Neural progenitor cell (in vitro differentiated cells): ENCODE measurements at regions not wholly inside any gene's neighbourhood (a gene's known extent, or its start where the extent isn't known, plus 50 kb on each side); places are given as distances from the start of the nearest gene placed in this dataset.

ENCODE experiments used
- DNase-seq: peaks from one replicate; pipeline ENCODE4 v3.0.0-alpha.2; 2016; ENCODE audit warnings: low spot score
- H2AFZ ChIP-seq: fragments of 200-600 bp; sonication (generic); replicated peaks from 2 replicates; pipeline ENCODE4 v1.6.1; 2016; ENCODE audit warnings: antibody characterized with exemption
- H3F3A ChIP-seq: fragments of 200-600 bp; sonication (generic); 2 replicates; pipeline ENCODE4 v1.6.1; 2016; ENCODE audit warnings: antibody characterized with exemption, low read depth
- H3K27ac ChIP-seq: fragments of 200-600 bp; sonication (generic); 2 replicates; pipeline ENCODE4 v1.5.1; 2016; ENCODE audit warnings: mild to moderate bottlenecking
- H3K27me3 ChIP-seq: fragments of 200-600 bp; sonication (generic); 2 replicates; pipeline ENCODE4 v1.6.1; 2016; ENCODE audit warnings: mild to moderate bottlenecking, moderate library complexity
- H3K36me3 ChIP-seq: fragments of 200-600 bp; sonication (generic); 2 replicates; pipeline ENCODE4 v1.5.1; 2016
- H3K4me1 ChIP-seq: fragments of 200-600 bp; sonication (generic); 2 replicates; pipeline ENCODE4 v1.6.1; 2016; ENCODE audit warnings: mixed run types
- H3K4me2 ChIP-seq: fragments of 200-600 bp; sonication (generic); 2 replicates; pipeline ENCODE4 v1.6.1; 2016
- H3K4me3 ChIP-seq: fragments of 200-600 bp; sonication (generic); 2 replicates; pipeline ENCODE4 v1.5.1; 2016
- H3K79me2 ChIP-seq: fragments of 200-600 bp; sonication (generic); 2 replicates; pipeline ENCODE4 v1.6.1; 2016; ENCODE audit warnings: low read depth
- H3K9ac ChIP-seq: fragments of 200-600 bp; sonication (generic); 2 replicates; pipeline ENCODE4 v1.6.1; 2016
- H3K9me3 ChIP-seq: fragments of 200-600 bp; sonication (generic); 2 replicates; pipeline ENCODE4 v1.5.1; 2016; ENCODE audit warnings: low read depth
- H4K20me1 ChIP-seq: fragments of 200-600 bp; sonication (generic); 2 replicates; pipeline ENCODE4 v1.6.1; 2016; ENCODE audit warnings: low read depth
- H3K27ac Mint-ChIP-seq: 3 replicates; pipeline ENCODE4 v1.8.0; 2021; ENCODE audit warnings: mixed read lengths
- H3K27me3 Mint-ChIP-seq: 2 replicates; pipeline ENCODE4 v1.8.0; 2022; ENCODE audit warnings: low read depth, mild to moderate bottlenecking, inconsistent platforms, moderate library complexity, mixed read lengths; ENCODE audit not compliant: insufficient read depth
- H3K36me3 Mint-ChIP-seq: 3 replicates; pipeline ENCODE4 v1.8.0; 2021; ENCODE audit warnings: mixed read lengths
- H3K4me1 Mint-ChIP-seq: 3 replicates; pipeline ENCODE4 v1.8.0; 2021; ENCODE audit warnings: mixed read lengths
- H3K4me3 Mint-ChIP-seq: 3 replicates; pipeline ENCODE4 v1.8.0; 2021; ENCODE audit warnings: mild to moderate bottlenecking, moderate library complexity, mixed read lengths
- H3K9me3 Mint-ChIP-seq: 3 replicates; pipeline ENCODE4 v1.8.0; 2020; ENCODE audit warnings: mixed read lengths
- CTCF ChIP-seq: fragments of 200-600 bp; sonication (generic); IDR thresholded peaks from 2 replicates; pipeline ENCODE4 v1.5.1; 2017; ENCODE audit warnings: antibody characterized with exemption, mild to moderate bottlenecking
- EZH2 ChIP-seq: fragments of 200-600 bp; sonication (generic); IDR thresholded peaks from 2 replicates; pipeline ENCODE4 v1.6.1; 2017; ENCODE audit warnings: antibody characterized with exemption, mild to moderate bottlenecking, moderate library complexity
- EZH2phosphoT487 ChIP-seq: fragments of 200-600 bp; sonication (generic); IDR thresholded peaks from 2 replicates; pipeline ENCODE4 v1.6.1; 2017; ENCODE audit warnings: antibody characterized with exemption

DNA sequence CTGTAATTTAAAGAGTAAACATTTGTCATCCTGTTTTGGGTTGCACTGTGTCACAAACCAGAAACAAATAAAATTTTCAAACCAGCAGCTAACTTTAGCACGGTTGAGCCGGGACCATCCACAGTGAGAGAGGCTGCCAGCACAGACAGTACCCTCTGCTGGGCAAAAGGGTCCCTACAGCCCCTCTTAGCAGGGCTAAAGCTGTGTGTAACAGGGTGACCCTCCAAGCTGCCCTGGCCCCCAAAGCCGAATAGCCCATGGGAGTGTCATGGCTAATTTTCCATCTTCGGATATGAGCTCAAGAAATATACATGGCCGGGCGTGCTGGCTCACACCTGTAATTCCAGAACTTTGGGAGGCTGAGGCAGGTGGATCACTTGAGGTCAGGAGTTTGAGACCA, 157.1 kb upstream of the GRIN2B start:
- Histone ChIP-seq H3K9ac (no peak overlapping the region), H3K4me1 (no peaks in the 10 kb centered on the region), H3K4me2 (no peak overlapping the region), H3K79me2 (no peaks in the 10 kb centered on the region), H3K9me3 (no peaks in the 10 kb centered on the region), H2AFZ (peak overlapping the region; percentile 44), H3K4me3 (no peak overlapping the region), H3K36me3 (no peaks in the 10 kb centered on the region), H4K20me1 (no peaks in the 10 kb centered on the region), H3K27me3 (no peaks in the 10 kb centered on the region), H3K27ac (no peak overlapping the region), H3F3A (no peaks in the 10 kb centered on the region)
- Mint-ChIP-seq H3K27me3 (peaks cover 6% of the 10 kb centered on the region), H3K4me1 (no peaks in the 10 kb centered on the region), H3K36me3 (no peaks in the 10 kb centered on the region), H3K4me3 (no peak overlapping the region), H3K9me3 (no peaks in the 10 kb centered on the region), H3K27ac (no peak overlapping the region)
- peak; percentile 72 for TF ChIP-seq CTCF
- no peak for TF ChIP-seq EZH2phosphoT487
- peak; percentile 62 for DNase-seq

DNA sequence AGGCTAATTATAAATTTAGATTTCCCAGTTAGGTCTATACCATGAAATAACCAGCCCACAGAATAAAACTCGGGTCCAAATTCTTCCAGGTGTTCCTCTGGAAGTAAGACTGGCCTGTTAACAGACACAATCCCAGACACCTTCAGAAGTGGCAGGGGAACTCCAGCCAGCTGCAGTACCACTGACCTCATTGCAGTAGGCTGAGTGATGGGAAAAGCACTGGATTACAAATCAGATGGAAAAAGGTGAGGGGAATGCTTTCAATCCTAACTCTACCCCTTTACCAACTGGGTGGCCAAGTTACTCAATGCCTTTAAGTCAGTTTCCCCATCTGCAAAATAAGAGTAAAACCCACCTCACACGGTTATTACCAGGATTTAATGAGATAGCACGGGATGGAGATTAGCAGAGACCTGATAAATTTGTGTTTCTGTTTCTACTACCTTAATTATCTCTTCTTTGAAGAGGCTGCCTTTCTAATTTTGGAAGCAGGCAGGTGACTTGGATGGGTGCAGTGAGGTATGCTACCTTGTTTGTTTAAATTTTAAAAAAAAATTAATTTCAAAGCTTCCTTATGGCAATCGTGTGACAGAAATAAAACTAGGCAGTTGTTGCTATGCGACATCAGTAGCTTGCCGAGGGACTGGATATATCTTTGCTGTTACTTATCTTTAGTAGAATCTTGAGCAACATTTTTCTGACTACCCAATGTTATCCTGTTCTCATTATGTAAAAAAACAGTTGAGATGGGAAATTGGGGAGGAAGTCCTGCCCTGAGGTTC, 167.3 kb upstream of the GRIN2B start:
- Histone ChIP-seq H4K20me1 (no peaks in the 10 kb centered on the region), H3K9me3 (no peaks in the 10 kb centered on the region), H3K4me1 (peaks cover 5% of the 10 kb centered on the region), H3F3A (no peaks in the 10 kb centered on the region), H3K9ac (no peak overlapping the region), H3K4me3 (no peak overlapping the region), H3K36me3 (no peaks in the 10 kb centered on the region), H3K79me2 (no peaks in the 10 kb centered on the region), H3K27ac (no peak overlapping the region), H3K27me3 (peaks cover 4% of the 10 kb centered on the region), H3K4me2 (no peak overlapping the region), H2AFZ (no peak overlapping the region)
- H3K27me3 Mint-ChIP-seq, result no peaks in the 10 kb centered on the region
- no peak for DNase-seq
- peaks cover 13% of the 10 kb centered on the region for H3K9me3 Mint-ChIP-seq
- H3K36me3 Mint-ChIP-seq, result no peaks in the 10 kb centered on the region
- no peak overlapping the region for H3K27ac Mint-ChIP-seq
- H3K4me3 Mint-ChIP-seq, result no peak overlapping the region
- peaks cover 33% of the 10 kb centered on the region for H3K4me1 Mint-ChIP-seq
- TF ChIP-seq EZH2 (no peak), EZH2phosphoT487 (no peak), CTCF (no peak)

DNA sequence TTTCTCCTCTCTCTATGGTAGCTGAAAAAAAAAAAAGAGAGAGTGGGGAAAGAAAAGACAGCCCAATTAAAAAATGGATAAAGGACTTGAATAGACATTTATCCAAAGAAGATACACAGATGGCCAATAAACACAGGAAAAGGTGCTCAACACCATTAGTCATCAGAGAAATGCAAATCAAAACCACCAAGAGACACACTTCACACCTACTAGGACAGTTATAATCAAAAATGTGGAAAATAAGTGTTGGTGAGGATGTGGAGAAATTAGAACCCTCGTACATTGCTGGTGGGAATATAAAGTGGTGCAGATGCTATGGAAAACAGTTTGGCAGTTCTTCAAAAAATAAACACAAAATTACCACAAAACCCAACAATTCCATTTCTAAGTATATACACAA, 172.4 kb upstream of the GRIN2B start:
- H3K4me3 Mint-ChIP-seq, result no peak overlapping the region
- H3K9ac ChIP-seq, result no peak overlapping the region
- H3K27ac ChIP-seq, result no peak overlapping the region
- no peaks in the 10 kb centered on the region for H3K9me3 ChIP-seq
- H3F3A ChIP-seq, result no peaks in the 10 kb centered on the region
- peaks cover 8% of the 10 kb centered on the region for H3K27me3 Mint-ChIP-seq
- peaks cover 4% of the 10 kb centered on the region for H3K27me3 ChIP-seq
- H3K36me3 Mint-ChIP-seq, result no peaks in the 10 kb centered on the region
- peaks cover 26% of the 10 kb centered on the region for H3K4me1 Mint-ChIP-seq
- H3K4me1 ChIP-seq, result no peaks in the 10 kb centered on the region
- no peaks in the 10 kb centered on the region for H3K9me3 Mint-ChIP-seq
- H3K27ac Mint-ChIP-seq, result no peak overlapping the region
- H3K36me3 ChIP-seq, result no peaks in the 10 kb centered on the region
- no peak overlapping the region for H3K4me3 ChIP-seq
- no peak overlapping the region for H2AFZ ChIP-seq
- no peak for DNase-seq
- TF ChIP-seq CTCF (no peak), EZH2phosphoT487 (no peak), EZH2 (no peak)
- H4K20me1 ChIP-seq, result no peaks in the 10 kb centered on the region
- no peaks in the 10 kb centered on the region for H3K79me2 ChIP-seq
- H3K4me2 ChIP-seq, result no peak overlapping the region
